ENCODE measurements at regions not wholly inside any gene's neighbourhood (a gene's known extent, or its start where the extent isn't known, plus 50 kb on each side); places are given as distances from the start of the nearest gene placed in this dataset.

GRCh38 chr16:79754501-79754900 lies 154.0 kb upstream of the MAF start:
- DNase-seq (ENCODE audit: extremely low read depth, low read depth), result no peak
- TF ChIP-seq CTCF (IDR thresholded peaks at IDR 0.05; ENCODE audit: low read depth, low read length), result no peak

- no peak for DNase-seq (ENCODE audit: extremely low read depth, low read depth)
- no peak for TF ChIP-seq CTCF (IDR thresholded peaks at IDR 0.05; ENCODE audit: low read depth, low read length)
Measured at GRCh38 chr16:79754081-79754480, 153.5 kb upstream of the MAF start.

GRCh38 chr16:79753286-79753685 lies 152.7 kb upstream of the MAF start:
- DNase-seq (ENCODE audit: extremely low read depth, low read depth), result no peak

GRCh38 chr16:79752396-79752795 lies 151.9 kb upstream of the MAF start:
- TF ChIP-seq CTCF (IDR thresholded peaks at IDR 0.05; ENCODE audit: low read depth, low read length), result no peak
- DNase-seq (ENCODE audit: extremely low read depth, low read depth), result no peak

More at GRCh38 chr16:79753286-79753685, 152.7 kb upstream of the MAF start:
- no peak for TF ChIP-seq CTCF (IDR thresholded peaks at IDR 0.05; ENCODE audit: low read depth, low read length)

GRCh38 chr16:79751471-79752184 lies 151.1 kb upstream of the MAF start:
- no peak for DNase-seq (ENCODE audit: extremely low read depth, low read depth)
- no peak for TF ChIP-seq CTCF (IDR thresholded peaks at IDR 0.05; ENCODE audit: low read depth, low read length)

GRCh38 chr16:79750311-79750710 lies 149.8 kb upstream of the MAF start:
- no peak for TF ChIP-seq CTCF (IDR thresholded peaks at IDR 0.05; ENCODE audit: low read depth, low read length)

GRCh38 chr16:79748629-79749028 lies 148.1 kb upstream of the MAF start:
- no peak for TF ChIP-seq CTCF (IDR thresholded peaks at IDR 0.05; ENCODE audit: low read depth, low read length)
- DNase-seq (ENCODE audit: extremely low read depth, low read depth), result no peak

More at GRCh38 chr16:79750311-79750710, 149.8 kb upstream of the MAF start:
- DNase-seq (ENCODE audit: extremely low read depth, low read depth), result no peak
